Activated CD8-positive, alpha-beta memory T cell treated with anti-CD3 and anti-CD28 coated beads for 48 hours (primary cell): ENCODE measurements at regions not wholly inside any gene's neighbourhood (a gene's known extent, or its start where the extent isn't known, plus 50 kb on each side); places are given as distances from the start of the nearest gene placed in this dataset.

ENCODE experiments used
- DNase-seq, 3 experiments: peaks; one replicate each; pipeline ENCODE4 v3.0.0-alpha.2; 2020; ENCODE audit warnings: low read depth in 2 of 3, low spot score in 2 of 3

GRCh38 chr2:7281231-7282201 lies 364.3 kb downstream of the RNF144A start:
- no peak for DNase-seq

GRCh38 chr2:7286120-7286519 lies 368.9 kb downstream of the RNF144A start:
- DNase-seq = no peak

GRCh38 chr2:7288484-7288883 lies 371.3 kb downstream of the RNF144A start:
- DNase-seq = no peak

DNA sequence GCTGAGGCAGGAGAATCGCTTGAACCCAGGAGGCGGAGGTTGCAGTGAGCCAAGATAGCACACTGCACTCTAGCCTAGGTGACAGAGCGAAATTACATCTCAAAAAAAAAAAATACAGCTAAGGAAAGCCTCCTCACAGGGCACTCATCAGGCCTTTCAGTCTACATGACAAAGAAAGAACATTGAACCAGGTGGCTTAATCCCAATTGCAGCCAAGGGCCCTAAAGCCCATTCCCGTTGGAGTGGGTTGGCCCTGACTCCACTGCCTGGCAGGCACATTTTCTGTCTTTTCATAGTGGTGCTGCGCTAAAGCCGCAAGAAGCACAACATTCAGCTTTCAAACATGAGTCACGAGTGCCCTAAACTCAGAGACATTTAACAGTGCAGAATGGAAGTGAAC lies 372.5 kb downstream of the RNF144A start:
- no peak for DNase-seq

- DNase-seq = no peak
These were observed 375.0 kb downstream of the RNF144A start for GRCh38 chr2:7292154-7292691.

DNA sequence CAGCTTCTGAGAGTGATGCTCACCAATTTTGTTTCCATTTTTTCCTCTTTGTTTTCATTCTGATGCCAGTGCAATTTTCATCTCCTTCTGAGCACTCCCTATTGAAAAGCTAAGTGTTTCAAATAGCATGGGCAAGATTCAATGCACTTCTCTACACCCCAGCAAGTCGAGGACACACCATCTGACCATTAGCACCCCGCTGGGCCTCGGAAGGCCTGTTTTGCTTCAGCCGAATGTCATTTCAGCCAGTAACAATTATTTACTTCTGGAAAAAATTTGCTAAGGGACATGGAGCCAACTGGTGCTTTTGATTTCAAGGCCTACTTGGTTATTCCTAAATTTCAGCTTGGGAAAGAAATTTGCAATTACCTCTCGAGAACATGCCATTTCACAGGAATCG lies 392.4 kb downstream of the RNF144A start:
- DNase-seq = no peak

DNA sequence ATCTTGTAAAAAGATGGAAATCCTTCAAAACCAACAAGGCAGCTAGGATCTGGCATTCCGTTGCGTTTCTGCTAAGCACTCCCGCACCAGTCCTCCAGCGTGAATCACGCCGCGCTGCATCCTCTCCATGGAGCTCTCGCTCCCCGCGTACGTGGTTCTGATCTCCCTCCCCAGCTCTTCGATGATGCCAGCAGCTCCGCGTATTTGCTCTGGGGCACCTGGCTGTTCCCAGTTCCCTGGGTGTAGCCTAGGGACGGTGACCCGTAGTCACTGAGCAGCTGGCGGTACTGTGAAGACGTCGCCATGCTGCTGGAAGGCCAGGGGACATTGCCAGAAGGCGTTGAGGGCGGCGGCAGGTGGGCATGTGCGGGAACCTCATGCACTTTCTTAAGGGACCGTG lies 407.5 kb downstream of the RNF144A start:
- no peak for DNase-seq

DNA sequence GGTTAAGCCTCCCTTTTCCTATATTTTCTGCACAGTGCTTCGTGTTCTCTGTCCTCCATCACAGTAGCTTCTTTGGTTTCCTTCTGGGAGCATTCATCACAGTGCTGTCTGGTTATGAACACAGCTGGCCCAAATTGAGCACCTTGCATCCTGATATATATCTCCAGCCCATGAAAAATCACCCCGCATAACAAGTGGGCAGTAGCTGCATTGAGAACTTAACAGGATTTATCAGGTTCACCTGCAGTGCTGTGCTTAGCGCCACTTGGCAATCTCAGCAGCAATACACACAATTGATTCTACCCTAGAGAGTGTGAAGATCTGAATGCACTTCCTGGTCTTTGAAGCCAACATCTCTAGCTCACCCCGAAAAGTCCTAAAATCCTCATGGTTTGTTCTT lies 408.0 kb downstream of the RNF144A start:
- no peak for DNase-seq

GRCh38 chr2:7329465-7329864 lies 412.3 kb downstream of the RNF144A start:
- DNase-seq = no peak

DNA sequence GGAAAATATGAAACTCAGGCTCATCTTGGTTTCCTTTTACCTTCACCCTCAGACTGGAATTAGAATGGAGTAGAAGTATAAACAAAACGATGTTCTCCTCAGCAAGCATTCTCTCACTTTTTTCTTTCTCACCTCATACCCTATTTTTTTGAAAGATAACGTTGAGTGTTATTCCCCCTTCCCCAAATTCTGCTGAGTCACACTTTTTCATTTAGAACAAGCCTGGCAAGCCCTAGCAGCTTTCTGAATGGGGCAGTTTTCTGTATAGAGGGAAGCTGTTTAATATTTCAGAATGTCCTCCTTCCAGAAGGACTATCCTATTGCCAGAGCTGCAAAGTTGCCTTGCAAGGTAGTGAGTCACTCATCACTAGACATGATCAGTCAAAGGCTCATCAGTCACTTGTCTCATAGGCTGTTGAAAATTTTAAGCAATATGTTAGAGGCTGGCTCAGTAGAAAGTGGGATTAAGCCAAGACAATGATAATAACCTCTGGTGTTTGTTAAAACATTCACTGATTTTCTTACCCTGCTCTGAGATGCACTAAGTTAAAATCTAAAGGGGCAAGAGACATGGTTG lies 416.1 kb downstream of the RNF144A start:
- DNase-seq = no peak

DNA sequence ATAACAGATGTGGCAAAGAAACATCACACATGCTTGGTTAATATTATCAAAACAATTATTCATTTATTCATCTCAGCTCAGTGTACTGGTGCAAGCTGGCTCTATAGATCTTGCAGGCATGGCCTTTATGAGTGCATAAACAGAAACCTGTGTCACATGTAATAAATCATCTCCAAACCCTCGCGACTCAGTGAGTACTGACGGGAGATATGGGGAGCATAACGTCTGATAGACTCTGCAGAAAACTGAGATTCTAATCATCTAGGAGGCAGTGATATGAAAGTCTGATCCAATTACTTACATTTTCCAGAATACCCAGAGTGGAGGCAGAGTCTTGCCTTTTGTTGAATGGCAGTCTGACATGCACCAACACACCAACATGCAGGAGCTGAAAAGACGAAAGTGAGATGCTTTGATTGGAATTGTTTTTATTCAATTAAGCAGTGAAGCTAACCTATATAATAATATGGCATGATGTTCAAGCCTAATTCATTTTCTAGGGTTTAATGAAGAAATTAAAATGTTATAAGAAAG lies 416.8 kb downstream of the RNF144A start:
- DNase-seq = no peak

DNA sequence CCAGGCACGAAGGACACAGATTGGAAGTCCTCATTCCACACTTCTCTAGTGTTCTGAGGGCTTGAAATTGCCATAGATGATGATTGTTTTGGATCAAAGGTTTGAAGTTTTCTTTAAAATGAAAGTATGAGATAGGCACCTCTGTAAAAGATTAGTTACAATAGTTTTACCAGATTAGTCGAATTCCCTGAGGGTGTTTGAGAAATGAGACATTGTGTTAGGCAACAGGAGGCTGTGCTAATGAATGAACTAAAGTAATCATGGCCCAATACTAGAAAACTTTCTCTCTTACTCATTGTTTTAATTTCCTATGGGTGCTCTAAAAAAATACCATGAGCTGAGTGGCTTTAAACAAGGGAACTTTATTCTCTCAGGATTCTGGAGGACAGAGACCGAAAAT lies 421.7 kb downstream of the RNF144A start:
- DNase-seq = no peak

- DNase-seq = no peak
These were observed 429.1 kb downstream of the RNF144A start for GRCh38 chr2:7346336-7346735.

DNA sequence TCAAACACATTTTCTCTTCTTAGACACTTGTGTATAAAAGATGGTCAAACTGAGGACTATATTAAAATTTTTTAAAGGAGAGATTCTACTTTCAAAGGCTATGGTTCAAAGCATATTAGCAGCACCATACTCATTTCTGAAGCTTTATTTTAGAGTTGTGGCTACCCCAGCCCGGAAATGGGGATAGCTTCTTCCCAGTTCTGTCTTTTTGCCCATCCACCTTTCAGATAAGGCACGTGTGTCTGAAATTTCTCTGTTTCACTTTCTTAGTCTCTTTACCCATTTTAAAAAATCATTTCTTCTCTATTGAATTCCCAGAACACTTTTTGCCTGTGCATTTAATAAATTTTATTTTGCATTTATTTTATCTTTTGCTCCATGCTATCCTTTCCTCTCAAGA lies 431.5 kb downstream of the RNF144A start:
- no peak for DNase-seq

DNA sequence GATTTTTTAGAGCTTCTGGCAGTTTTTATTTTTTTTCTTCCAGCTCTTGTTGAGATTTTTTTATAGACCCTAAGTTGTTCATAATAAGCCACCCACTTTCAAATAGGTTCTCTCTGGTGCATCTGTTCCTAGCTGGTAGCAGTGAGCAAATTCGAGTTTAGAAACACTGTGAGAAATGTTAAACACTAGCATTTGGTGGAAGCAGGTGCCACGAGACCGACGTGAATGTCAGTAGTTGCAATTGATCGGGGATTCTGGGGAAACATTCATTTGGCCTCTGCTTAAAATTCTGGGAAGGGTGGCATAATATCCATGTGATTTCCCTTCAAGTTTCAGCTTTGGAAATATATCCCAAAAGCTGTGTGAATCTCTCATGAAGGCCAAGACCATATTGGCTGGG lies 435.0 kb downstream of the RNF144A start:
- no peak for DNase-seq

DNA sequence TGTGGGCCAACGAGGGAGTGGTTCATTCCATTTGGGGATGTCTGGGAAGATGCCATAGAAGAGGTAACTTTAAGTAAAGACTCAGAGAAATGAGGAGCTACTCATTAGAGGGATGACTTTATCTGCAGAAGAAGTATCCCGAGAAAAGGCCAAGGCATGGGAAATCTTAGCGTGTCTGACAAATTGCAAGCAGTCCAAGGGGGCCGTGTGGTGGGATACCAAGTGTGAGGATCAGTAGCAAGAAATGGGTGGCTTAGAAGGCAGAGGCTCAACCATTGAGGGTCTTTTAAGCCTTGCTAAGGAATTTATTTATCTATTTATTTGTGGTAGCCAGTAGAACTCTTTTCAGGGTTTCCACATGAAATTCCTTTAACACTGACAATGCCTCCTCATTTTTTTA lies 436.4 kb downstream of the RNF144A start:
- no peak for DNase-seq

DNA sequence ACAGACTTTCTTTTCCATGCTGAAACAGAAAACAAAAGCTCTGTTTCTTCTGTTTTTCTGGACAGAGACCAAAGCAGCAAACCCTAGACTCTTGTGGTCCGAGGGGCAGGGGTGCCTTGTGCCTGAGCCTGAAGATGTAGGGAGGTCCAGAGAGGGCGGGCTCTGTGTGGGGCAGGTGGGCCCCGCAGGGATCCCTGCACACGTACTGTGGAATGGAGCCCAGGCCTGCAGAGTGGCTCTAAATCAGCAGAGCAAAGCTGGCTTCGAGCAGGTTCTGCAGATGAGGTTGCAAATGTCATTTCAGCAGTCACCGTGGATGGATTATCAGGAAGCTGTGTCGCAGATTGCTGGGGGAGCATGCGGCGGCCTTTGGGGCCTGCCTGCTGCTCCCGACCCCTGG lies 438.6 kb downstream of the RNF144A start:
- DNase-seq = no peak

GRCh38 chr2:7356909-7357584 lies 439.8 kb downstream of the RNF144A start:
- no peak for DNase-seq

DNA sequence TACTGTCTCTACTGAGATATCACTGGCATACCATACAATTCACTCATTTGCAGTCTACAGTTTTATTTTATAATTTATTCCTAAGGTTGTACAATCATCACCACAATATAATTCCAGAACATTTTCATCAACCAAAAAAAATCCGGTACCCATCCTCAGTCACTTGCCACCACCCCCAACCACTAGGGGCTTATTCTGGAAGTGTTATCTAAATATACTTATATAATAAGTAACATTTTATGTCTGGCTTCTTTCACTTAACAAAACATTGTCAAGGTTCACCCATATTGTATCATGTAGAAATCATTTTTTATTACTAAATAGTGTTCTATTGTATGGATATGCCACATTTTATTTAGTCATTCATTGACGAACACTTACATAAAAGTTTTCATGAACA lies 440.8 kb downstream of the RNF144A start:
- no peak for DNase-seq

DNA sequence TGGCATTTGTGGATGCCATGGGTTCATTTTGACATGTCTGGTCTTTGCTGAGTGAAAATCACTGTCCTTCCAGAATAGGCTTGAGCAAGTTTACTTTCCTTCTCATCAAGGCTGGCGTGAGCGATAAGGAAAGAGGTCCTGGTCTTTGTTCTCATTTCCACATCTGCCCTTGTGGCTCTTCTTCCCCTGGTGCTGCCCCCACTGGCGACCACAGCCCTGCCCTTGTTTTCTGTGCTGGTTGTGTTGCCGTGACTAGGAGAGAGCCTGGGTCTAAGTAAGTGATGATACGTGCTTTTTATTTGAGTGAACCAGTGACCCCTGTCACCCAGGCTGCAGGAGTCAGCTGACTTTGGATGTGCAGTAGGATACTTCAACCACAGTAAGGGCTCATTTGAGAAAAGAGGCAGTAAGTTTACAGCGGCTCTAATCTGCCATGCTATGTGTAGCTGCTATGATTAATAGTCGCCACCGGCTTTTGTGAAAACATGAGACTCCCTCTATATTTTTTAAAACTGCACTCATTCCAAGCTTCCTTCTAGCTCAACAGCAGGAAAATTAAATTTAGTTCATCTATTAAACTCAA lies 441.7 kb downstream of the RNF144A start:
- DNase-seq = no peak

DNA sequence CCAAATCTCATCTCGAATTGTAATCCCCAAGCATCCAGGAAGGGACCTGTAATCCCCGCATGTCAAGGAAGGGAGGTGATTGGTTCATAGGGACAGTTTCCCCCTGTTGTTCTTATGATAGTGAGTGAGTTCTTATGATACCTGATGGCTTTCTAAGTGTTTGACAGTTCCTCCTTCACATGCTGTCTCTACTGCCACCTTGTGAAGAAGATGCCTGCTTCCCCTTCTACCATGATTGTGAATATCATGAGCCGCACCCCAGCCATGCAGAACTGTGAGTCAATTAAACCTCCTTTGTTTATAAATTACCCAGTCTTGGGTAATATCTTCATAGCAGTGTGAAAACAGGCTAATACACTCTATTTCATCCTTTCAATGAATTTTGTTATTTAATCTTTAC lies 446.7 kb downstream of the RNF144A start:
- DNase-seq = no peak
